ENCODE measurements at regions not wholly inside any gene's neighbourhood (a gene's known extent, or its start where the extent isn't known, plus 50 kb on each side); places are given as distances from the start of the nearest gene placed in this dataset.

DNA sequence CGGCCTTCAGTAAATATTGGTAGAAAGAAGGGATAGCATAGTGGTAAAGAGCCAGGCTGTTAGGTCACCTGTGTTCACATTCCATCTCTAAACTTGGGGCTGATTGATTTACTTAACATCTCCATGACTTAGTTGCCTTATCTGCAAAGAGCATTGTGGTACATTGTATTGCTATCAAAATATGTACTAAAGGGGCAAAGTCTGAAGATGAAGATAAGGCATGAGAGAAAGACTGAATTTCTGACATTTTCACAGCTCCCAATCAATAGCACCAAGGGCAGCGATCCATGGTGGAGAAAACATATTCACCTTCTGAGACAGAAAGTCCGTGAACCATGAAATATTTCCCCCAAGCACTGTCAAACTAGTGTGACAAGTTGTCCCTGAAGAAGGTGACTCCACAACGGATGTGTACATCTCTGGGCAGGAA lies 223.3 kb upstream of the STXBP5 start:
- Histone ChIP-seq H3K9me3 (ENCODE audit: control insufficient read depth in 4 of 4, low read length in 3 of 4) (no peaks in the 10 kb centered on the region), H3K27ac (ENCODE audit: low read depth in 1 of 2, low read length in 2 of 2) (no peak overlapping the region), H3K9ac (ENCODE audit: low read depth in 1 of 2, low read length in 2 of 2) (no peak overlapping the region), H3K4me1 (ENCODE audit: control insufficient read depth in 4 of 4, insufficient read depth in 4 of 4, low read length in 3 of 4) (no peaks in the 10 kb centered on the region), H3K4me3 (ENCODE audit: low read depth in 1 of 3, low read length in 3 of 3) (no peak overlapping the region), H3K27me3 (ENCODE audit: control insufficient read depth in 4 of 4, insufficient read depth in 4 of 4, low read length in 3 of 4) (no peaks in the 10 kb centered on the region), H3K36me3 (ENCODE audit: control insufficient read depth in 4 of 4, insufficient read depth in 3 of 4, low read depth in 1 of 4, low read length in 3 of 4) (no peaks in the 10 kb centered on the region)
- TF ChIP-seq, protein P1, sequence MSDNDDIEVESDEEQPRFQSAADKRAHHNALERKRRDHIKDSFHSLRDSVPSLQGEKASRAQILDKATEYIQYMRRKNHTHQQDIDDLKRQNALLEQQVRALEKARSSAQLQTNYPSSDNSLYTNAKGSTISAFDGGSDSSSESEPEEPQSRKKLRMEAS (IDR thresholded peaks at IDR 0.05): no peak
- TF ChIP-seq, protein P2, sequence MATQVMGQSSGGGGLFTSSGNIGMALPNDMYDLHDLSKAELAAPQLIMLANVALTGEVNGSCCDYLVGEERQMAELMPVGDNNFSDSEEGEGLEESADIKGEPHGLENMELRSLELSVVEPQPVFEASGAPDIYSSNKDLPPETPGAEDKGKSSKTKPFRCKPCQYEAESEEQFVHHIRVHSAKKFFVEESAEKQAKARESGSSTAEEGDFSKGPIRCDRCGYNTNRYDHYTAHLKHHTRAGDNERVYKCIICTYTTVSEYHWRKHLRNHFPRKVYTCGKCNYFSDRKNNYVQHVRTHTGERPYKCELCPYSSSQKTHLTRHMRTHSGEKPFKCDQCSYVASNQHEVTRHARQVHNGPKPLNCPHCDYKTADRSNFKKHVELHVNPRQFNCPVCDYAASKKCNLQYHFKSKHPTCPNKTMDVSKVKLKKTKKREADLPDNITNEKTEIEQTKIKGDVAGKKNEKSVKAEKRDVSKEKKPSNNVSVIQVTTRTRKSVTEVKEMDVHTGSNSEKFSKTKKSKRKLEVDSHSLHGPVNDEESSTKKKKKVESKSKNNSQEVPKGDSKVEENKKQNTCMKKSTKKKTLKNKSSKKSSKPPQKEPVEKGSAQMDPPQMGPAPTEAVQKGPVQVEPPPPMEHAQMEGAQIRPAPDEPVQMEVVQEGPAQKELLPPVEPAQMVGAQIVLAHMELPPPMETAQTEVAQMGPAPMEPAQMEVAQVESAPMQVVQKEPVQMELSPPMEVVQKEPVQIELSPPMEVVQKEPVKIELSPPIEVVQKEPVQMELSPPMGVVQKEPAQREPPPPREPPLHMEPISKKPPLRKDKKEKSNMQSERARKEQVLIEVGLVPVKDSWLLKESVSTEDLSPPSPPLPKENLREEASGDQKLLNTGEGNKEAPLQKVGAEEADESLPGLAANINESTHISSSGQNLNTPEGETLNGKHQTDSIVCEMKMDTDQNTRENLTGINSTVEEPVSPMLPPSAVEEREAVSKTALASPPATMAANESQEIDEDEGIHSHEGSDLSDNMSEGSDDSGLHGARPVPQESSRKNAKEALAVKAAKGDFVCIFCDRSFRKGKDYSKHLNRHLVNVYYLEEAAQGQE (IDR thresholded peaks at IDR 0.05): no peak
- no peak for TF ChIP-seq NR2F2 (IDR thresholded peaks at IDR 0.05)
- no peak for TF ChIP-seq ZBTB33 (IDR thresholded peaks at IDR 0.05)
- TF ChIP-seq HNF4G (IDR thresholded peaks at IDR 0.05): no peak
- TF ChIP-seq FOXA2 (IDR thresholded peaks at IDR 0.05): no peak
- WGBS: 54% methylated on average over 4 of the region's 4 CpGs
- DNase-seq (ENCODE audit: low spot score): no peak

GRCh38 chr6:146981981-146982380 lies 222.2 kb upstream of the STXBP5 start:
- Histone ChIP-seq H3K36me3 (ENCODE audit: control insufficient read depth in 4 of 4, insufficient read depth in 3 of 4, low read depth in 1 of 4, low read length in 3 of 4) (no peaks in the 10 kb centered on the region), H3K9me3 (ENCODE audit: control insufficient read depth in 4 of 4, low read length in 3 of 4) (no peaks in the 10 kb centered on the region), H3K4me1 (ENCODE audit: control insufficient read depth in 4 of 4, insufficient read depth in 4 of 4, low read length in 3 of 4) (no peaks in the 10 kb centered on the region), H3K9ac (ENCODE audit: low read depth in 1 of 2, low read length in 2 of 2) (no peak overlapping the region), H3K4me3 (ENCODE audit: low read depth in 1 of 3, low read length in 3 of 3) (no peak overlapping the region), H3K27me3 (ENCODE audit: control insufficient read depth in 4 of 4, insufficient read depth in 4 of 4, low read length in 3 of 4) (no peaks in the 10 kb centered on the region), H3K27ac (ENCODE audit: low read depth in 1 of 2, low read length in 2 of 2) (no peak overlapping the region)
- DNase-seq (ENCODE audit: low spot score): no peak
- WGBS: 44% methylated on average over 3 of the region's 3 CpGs
- TF ChIP-seq FOXA1 (IDR thresholded peaks at IDR 0.05) (no peak), GABPA (IDR thresholded peaks at IDR 0.05 in 1 of 2, conservative IDR thresholded peaks at IDR 0.05 in 1 of 2) (no peak), ZBTB33 (IDR thresholded peaks at IDR 0.05) (no peak), NR2F2 (IDR thresholded peaks at IDR 0.05) (no peak), HNF4A (conservative IDR thresholded peaks at IDR 0.05) (no peak), TAF1 (conservative IDR thresholded peaks at IDR 0.05) (no peak), HNF4G (IDR thresholded peaks at IDR 0.05) (no peak), FOXA2 (IDR thresholded peaks at IDR 0.05) (no peak), YY1 (IDR thresholded peaks at IDR 0.05) (no peak), EGR1 (IDR thresholded peaks at IDR 0.05; ENCODE audit: low read depth in 2 of 2) (no peak), RAD21 (IDR thresholded peaks at IDR 0.05) (no peak), SP1 (IDR thresholded peaks at IDR 0.05) (no peak), JUND (IDR thresholded peaks at IDR 0.05) (no peak), RXRA (IDR thresholded peaks at IDR 0.05) (no peak)
- TF ChIP-seq, protein P2 (IDR thresholded peaks at IDR 0.05): no peak
- TF ChIP-seq, protein P3, sequence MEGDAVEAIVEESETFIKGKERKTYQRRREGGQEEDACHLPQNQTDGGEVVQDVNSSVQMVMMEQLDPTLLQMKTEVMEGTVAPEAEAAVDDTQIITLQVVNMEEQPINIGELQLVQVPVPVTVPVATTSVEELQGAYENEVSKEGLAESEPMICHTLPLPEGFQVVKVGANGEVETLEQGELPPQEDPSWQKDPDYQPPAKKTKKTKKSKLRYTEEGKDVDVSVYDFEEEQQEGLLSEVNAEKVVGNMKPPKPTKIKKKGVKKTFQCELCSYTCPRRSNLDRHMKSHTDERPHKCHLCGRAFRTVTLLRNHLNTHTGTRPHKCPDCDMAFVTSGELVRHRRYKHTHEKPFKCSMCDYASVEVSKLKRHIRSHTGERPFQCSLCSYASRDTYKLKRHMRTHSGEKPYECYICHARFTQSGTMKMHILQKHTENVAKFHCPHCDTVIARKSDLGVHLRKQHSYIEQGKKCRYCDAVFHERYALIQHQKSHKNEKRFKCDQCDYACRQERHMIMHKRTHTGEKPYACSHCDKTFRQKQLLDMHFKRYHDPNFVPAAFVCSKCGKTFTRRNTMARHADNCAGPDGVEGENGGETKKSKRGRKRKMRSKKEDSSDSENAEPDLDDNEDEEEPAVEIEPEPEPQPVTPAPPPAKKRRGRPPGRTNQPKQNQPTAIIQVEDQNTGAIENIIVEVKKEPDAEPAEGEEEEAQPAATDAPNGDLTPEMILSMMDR (IDR thresholded peaks at IDR 0.05; ENCODE audit: low read depth, low read length, missing input control): no peak
- TF ChIP-seq, protein P1 (IDR thresholded peaks at IDR 0.05): no peak
- TF ChIP-seq, protein P4, sequence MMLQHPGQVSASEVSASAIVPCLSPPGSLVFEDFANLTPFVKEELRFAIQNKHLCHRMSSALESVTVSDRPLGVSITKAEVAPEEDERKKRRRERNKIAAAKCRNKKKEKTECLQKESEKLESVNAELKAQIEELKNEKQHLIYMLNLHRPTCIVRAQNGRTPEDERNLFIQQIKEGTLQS (IDR thresholded peaks at IDR 0.05): no peak
